NB4 (cell line): ENCODE measurements at regions not wholly inside any gene's neighbourhood (a gene's known extent, or its start where the extent isn't known, plus 50 kb on each side); places are given as distances from the start of the nearest gene placed in this dataset.

Experiments
- DNase-seq: peaks from one replicate; pipeline ENCODE4 v3.0.0; 2010; ENCODE audit warnings: low read depth
- H3K4me3 ChIP-seq: one replicate; pipeline ENCODE4 v1.5.1; 2011; ENCODE audit warnings: mild to moderate bottlenecking, low read depth, low read length, moderate library complexity
- CTCF ChIP-seq: IDR thresholded peaks from one replicate; pipeline ENCODE4 v1.5.1; 2012; ENCODE audit warnings: low read depth, low read length
- MAX ChIP-seq: IDR thresholded peaks from 2 replicates; pipeline ENCODE4 v1.6.1; 2011; ENCODE audit warnings: low read depth, low read length
- MYC ChIP-seq: IDR thresholded peaks from 2 replicates; pipeline ENCODE4 v1.6.1; 2011; ENCODE audit warnings: low read depth, low read length
- POLR2A ChIP-seq: IDR thresholded peaks from 2 replicates; pipeline ENCODE4 v1.6.1; 2011; ENCODE audit warnings: mild to moderate bottlenecking; ENCODE audit not compliant: insufficient read length; ENCODE audit errors: extremely low read depth

DNA sequence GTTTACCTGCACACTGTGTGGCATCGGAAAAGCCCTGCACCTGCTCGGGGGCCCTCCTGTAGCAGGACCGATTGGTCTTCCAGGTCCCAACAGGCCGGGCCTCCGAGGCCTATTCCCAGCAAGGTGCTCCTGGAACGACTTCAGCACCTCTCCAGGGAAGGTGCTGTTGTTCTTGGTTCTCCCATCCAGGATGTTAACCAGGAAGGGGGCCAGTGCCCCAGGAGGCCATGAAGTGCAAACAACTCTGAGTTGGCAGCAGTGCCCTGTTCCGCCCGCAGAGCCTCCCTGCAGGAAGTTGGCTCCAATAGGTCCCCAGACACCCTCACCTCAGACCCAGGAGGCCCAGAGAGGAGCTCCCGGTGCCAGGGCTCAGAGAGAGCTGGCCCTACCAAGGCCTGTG, 64.0 kb upstream of the DUSP5 start:
- DNase-seq, result no peak
- no peak overlapping the region for H3K4me3 ChIP-seq
- TF ChIP-seq POLR2A, result no peak
- TF ChIP-seq MAX, result no peak
- TF ChIP-seq MYC, result no peak
- TF ChIP-seq CTCF, result no peak

- DNase-seq, result peak; percentile 70
These were observed 63.1 kb upstream of the DUSP5 start for GRCh38 chr10:110434489-110435096.

GRCh38 chr10:110436554-110437350, 61.0 kb upstream of the DUSP5 start:
- no peak overlapping the region for H3K4me3 ChIP-seq
- TF ChIP-seq POLR2A (no peak), CTCF (no peak), MYC (no peak), MAX (no peak)

More at GRCh38 chr10:110434489-110435096, 63.1 kb upstream of the DUSP5 start:
- TF ChIP-seq POLR2A (no peak), MAX (peak; percentile 21; the same call in 1 of the 2 replicates), CTCF (no peak), MYC (peak; percentile 48; the same call in 1 of the 2 replicates)
- H3K4me3 ChIP-seq, result no peak overlapping the region

DNA sequence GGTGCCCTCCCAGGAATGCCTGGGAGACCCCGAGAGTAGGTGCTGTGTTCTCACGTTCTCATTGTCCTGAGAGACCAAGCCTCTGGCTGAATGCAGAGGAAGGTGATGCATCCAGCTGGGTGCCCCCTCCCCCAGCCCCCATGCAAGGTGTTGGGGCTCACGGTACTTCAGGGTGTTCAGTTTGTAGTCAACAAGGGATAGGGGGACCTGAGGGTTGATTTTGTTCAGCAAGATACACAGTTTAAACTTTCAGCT, 60.4 kb upstream of the DUSP5 start:
- no peak overlapping the region for H3K4me3 ChIP-seq
- no peak for DNase-seq
- no peak for TF ChIP-seq MYC
- no peak for TF ChIP-seq MAX
- no peak for TF ChIP-seq POLR2A
- no peak for TF ChIP-seq CTCF

More at GRCh38 chr10:110436554-110437350, 61.0 kb upstream of the DUSP5 start:
- DNase-seq, result no peak

- H3K4me3 ChIP-seq, result no peak overlapping the region
- DNase-seq, result no peak
- TF ChIP-seq MYC, result no peak
These were observed 59.9 kb upstream of the DUSP5 start for GRCh38 chr10:110437761-110438341.

GRCh38 chr10:110442746-110443145, 55.0 kb upstream of the DUSP5 start:
- no peak for DNase-seq
- H3K4me3 ChIP-seq, result no peak overlapping the region
- TF ChIP-seq POLR2A (no peak), MAX (no peak), CTCF (no peak), MYC (no peak)
